NCI-H82 (cell line): ENCODE measurements at regions not wholly inside any gene's neighbourhood (a gene's known extent, or its start where the extent isn't known, plus 50 kb on each side); places are given as distances from the start of the nearest gene placed in this dataset.
A peak's percentile ranks its signal among the peaks of the same experiment; 100 is the strongest.

Experiments used
- DNase-seq: peaks from one replicate; lab custom pipeline; 2025; lab: John Stamatoyannopoulos, UW

DNA sequence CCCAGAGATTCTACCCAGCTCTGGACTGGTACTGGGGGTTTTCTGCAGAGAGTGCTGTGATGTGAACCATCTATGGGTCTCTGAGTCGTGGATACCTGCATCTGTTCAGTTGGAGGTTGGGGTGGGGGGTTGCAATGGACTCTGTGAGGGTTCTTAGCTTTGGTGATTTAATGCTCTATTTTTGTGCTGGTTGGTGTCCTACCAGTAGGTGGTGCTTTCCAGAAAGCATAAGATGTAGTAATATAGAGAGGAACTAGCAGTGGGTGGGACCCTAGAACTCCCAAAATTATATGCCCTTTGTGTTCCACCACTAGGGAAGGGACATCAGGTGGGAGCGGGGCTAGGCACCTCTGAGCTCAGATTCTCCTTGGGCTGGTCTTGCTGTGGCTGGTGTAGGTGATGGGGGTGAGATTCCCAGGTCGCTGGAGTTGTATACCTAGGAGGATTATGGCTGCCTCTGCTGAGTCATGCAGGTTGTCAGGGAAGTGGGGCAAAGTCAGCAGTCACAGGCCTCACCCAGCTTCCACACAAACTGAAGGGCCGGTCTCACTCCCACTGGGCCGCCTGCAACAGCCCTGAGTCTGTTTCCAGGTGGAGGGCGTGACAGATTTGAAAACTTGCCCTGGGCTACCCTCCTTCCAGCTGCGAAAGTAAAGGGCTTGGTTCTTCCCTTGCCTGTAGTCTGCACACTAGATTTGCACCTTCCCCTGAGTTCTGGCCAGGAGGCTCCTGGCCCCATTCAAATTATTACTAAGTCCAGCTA lies 573.0 kb upstream of the SLITRK1 start:
- peak; percentile 20 for DNase-seq

DNA sequence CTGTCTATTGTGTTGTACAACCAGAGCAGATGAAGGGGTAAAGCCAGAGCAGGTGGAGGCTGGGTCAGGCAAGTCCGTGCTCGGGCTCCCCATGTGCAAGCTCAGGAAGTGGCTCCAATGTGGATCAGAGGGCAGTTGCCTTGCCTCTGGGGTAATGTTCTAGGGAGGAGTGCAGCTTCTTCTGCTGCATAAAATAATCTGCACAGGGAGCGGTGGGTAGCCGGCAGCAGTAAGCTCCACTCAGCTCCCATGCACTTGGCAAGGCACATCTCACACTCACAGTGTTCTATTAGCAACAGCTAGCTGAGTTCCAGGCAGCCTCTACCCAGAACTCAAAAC lies 565.3 kb upstream of the SLITRK1 start:
- DNase-seq: no peak

DNA sequence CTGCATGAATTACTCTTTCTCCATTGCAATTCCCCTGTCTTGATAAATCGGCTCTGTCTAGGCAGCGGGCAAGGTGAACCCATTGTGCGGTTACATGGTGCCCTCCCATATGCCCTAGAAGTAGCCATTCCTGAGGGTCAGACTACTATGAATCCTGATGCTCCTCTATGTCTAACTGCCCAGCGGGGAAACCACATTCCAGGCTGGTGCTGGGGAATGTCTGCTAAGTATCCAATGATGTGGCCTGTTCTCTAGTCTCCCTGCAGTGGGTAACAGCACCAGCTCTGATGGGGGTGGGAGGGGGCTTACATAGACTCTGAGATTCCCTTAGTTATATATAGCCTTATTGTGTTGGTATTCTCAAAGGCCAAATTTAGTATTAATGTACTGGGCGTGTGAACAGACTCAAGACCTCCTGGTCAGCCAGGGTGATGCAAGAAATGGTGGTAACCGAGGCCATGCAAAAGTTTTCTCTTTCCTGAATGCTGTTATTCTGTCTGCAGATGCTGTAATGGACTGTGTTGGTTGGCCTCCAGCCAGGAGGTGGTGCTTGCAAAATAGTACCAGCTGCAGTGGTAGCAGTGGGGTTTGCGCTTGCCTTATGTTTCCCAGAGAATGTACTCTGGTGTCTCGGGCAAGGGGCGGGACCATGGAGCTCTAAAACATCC lies 564.8 kb upstream of the SLITRK1 start:
- peak; percentile 10 for DNase-seq

DNA sequence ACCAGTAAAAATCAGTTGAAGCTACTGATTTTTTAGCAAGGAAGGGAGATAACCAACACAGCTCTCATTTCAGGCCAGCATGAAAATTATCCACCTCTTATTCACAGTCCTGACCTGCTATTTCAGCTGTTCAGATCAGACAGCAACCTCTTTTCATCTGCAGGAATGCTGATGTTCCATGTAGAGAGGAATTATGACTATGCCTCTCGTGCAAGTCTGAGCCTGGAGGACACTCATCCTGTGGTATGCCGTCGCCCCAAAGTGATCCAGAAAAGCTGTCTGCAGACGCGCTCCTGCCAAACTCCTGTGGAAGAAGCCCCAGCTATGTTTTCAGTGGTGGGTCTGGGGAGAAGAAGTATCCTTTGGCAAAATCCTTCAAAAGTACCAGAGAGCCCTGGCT lies 563.5 kb upstream of the SLITRK1 start:
- DNase-seq: no peak

DNA sequence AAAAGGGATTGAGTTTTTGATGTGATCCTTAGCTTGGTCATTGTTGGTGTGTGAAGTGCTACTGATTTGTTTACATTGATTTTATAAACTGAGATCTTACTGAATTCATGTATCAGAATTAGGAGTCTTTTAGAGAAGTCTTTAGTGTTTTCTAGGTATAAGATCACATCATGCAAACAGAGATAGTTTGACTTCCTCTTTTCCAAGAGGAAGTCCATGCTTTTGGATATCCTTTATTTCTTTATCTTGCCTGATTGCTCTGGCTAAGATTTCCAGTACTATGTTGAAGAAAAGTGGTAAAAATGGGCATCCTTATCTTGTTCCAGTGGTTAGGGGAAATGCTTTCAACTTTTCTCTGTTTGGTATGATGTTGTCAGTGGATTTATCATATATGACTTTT lies 561.2 kb upstream of the SLITRK1 start:
- DNase-seq: no peak

DNA sequence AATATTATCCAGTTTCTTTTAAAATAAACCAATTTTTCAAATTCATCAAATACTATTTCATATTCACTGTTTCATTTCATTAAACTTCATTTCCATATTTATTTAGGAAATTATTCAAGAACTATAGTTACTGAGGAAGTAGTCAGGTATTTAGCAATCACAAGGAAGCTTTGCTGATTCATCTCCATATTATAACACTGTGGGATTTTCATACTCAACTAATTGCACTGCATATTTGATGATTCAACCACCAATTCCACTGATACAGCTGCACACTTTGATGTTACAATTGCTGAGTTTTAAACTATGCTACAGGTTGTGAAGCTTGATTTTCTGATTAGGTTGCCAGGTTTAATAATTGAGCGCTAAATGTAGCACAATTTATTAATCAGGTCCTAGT lies 556.8 kb upstream of the SLITRK1 start:
- DNase-seq: no peak

DNA sequence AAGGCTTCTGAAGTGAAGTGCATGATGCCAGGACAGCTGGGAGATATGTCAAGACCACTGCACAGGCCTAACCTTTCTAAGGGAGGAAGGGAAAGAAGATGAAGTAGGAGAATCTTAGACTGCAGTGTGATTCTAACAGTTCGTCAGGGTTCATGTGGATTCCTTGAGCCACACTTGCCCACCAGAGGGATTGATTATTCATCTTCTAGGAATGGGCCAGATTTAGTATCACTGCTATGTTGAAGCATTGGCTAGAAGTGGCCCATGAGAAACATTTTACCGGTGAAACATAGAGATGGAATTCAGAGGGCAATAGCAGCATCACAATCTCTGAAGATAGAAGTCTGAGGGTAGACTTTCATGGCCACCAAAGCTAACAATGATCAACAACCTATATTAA lies 550.8 kb upstream of the SLITRK1 start:
- DNase-seq: no peak

DNA sequence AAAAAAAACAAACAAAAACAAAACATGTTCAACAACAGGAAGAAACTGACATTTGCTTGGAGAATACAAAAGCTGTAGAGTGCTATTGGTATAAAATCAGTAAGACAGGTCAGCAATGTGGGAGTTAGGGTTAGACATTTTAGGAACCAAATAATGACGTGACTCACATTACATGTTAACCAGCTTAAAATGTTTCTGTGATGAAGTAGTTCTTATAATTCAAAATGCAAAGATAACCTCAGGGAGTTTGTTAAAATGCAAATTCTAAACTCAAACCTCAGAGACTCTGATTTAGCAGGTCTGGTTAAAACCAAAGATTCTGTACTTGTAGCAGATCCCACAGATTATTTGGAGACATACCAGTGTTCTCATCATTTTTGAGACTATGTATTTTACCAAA lies 549.4 kb upstream of the SLITRK1 start:
- DNase-seq: no peak

DNA sequence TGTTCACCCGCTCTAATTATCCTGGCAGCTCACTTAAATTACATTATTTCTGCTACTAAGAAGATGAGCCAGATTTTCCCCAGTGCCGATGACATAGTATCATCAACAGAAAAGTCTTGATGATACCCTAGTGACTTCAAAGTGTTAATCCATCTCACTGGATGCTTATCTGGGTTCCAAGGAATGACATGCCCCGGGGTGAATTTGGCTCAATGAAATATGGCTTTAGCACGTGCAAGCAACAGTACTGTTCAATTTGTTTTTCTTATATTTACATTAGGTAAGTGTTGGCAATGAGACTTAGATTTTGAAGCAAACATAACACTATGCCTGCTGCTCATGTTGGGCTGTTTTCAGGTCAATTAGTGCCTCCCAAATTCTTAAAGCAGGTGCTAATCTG lies 548.2 kb upstream of the SLITRK1 start:
- DNase-seq: peak; percentile 50

DNA sequence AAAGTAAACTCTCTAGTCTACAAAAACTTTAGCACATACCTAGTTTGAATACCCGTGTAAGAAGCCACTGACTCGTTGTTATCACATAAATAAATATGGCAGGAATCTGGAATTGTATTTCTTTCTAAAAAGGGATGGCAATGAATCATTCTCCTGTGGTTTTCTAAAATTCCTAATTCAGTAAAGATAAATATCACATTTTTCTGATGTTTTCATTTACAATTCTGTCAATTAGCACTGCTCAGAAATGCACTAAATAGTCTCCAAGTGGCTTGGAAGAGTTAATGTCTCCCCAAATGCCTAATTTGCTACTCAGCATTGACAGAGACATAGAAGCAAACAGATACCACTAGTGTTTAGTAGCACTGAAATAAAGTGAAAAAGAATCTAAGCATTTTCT lies 547.7 kb upstream of the SLITRK1 start:
- DNase-seq: no peak

DNA sequence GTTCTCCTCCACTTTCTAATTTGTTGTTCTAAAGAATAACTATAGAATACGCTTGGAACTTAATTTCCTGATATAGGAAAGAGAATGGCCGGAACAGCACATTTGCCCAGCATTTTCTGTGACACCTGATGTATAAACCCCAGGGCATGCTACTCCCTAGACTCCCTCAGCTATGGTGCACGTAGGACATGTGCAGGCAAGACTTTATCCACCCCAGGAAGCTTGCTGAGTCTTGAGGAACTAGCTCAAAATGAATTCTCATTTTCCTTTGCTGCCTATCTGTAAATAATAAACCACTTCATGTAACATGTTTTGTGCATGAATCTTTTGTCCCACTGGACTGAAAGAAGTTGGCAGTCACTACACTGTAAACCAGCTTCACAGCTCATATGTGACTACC lies 535.8 kb upstream of the SLITRK1 start:
- DNase-seq: no peak

DNA sequence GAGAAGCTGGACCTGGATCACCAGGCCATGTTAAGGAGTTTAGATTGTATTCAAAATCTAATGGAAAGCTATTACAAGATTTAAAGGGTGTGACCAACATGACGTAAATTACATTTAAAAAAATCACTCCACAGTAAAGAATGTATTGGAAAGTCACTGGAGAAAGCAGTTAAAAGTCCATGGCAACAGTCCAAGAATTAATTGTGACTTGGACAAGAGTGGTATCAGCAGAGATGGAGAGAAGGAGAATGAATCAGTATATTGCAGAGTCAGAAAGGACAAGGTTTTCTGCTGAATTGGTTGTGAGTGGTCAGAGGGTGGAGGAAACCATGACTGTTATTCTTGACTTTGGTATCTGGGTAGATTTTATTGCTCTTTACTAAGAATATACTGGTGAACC lies 535.1 kb upstream of the SLITRK1 start:
- no peak for DNase-seq

DNA sequence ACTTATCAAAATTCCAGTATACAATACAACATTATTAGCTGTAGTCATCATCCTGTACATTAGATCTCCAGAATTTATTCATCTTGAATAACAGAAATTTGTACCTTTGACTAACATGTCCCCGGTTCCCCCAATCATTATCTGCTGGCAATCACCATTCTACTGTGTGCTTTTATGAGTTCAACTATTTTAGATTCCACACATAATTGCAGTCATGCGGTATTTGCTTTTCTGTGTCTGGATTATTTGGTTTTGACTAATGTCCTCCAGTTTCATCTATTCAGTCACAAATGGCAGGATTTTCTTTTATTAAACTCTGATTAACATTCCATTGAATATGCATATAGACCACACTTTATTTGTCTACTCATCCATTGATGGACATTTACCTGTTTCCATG lies 530.7 kb upstream of the SLITRK1 start:
- DNase-seq: no peak

DNA sequence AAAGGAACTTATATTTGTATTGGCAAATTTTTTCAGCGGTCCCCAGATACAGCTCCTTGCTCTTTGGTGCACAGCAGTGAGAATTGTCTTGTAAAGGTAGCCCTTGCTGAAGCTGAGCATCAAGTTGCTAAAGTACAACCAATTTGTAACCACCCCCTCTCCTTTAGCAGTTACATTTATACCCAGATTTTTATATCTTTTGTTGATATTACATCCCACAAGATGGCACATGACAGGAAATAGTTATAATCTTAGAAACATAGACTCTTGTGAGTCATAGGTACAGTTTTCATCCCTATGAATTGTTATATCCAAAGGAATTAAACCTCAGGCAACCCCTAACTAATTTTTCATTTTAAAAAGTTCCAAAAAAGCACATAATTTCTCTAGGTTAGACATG lies 523.0 kb upstream of the SLITRK1 start:
- DNase-seq: no peak

DNA sequence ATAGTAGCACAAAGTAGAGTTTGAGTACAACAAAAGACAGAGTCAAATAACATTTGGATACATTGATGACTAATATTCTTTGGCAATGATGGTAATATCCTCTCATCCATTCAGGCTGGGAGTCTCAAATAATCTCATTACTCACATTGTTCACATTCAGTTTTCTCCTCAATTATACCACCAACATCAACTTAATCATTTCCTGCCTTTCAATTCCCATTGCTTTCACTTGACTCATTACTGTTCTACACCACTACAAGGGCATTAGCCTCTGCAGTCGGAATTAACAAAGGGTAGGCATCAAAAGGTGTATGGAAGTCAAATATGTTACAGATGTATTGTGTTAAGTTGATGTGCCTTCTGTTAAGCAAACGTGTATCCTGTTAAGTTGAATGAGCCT lies 518.4 kb upstream of the SLITRK1 start:
- no peak for DNase-seq

DNA sequence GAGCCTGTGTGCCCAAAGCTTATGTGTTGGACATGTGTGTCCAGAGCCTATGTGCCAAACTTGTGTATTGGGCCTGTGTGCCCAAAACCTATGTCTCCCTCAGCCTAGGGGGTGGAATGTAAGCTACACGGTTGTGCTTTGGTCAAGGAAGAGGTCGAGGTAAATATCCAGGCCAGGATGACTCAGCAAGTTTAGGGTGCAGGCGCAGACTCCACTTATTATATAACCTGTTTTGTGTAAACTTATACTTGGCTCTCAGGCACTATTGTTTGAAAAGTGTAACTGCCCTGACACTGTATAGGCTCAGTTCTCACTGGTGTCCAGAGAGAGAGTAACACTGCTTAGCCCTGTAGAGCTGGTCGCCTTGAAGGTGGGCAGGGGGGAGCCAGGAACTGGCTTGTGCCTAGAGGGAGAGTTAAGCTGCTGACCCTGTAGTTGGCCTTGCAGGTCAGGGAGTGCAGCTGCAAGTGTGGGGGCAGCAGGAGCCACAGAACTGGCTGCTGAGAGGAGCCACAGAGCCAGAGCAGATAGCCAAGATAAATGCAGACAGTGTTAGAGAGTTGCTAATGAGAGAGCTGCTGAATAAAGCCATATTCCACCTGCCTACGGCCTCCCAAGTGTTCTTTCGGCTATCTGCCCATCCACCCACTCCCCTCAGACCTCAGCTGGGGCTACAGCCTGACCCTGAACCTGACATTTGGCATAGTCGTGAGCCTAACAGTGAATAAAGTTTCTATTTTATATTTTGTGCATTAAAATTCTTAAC lies 517.2 kb upstream of the SLITRK1 start:
- peak; percentile 21 for DNase-seq

DNA sequence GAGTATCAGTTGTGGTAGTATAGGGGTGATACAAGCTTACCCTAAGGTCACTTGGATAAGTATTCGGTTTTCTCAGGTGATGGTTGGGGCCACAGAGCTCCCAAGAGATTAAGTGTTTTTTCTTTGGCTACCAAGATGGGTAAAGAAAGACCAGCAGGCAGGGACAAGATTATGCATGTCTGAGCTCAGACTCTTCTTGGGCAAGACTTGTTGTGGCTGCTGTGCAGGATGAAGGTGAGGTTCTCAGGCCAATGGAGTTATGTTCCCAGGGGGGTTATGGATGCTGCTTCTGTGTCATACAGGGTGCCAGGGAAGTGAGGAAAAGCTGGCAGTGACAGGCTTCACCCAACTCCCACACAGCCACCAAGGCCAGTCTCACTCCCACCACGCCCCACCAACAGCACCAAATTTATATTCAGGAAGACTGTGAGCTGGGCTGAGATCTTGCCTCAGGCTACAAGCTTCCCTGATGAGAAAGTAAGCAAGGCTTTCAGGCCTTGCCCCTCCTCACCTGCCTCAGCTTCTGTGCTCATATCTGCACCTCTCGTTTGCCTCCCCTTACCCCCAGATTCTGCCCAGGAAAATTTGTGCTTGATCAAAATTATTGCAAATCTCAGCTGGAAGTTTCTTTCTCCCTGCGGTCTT lies 511.8 kb upstream of the SLITRK1 start:
- no peak for DNase-seq

DNA sequence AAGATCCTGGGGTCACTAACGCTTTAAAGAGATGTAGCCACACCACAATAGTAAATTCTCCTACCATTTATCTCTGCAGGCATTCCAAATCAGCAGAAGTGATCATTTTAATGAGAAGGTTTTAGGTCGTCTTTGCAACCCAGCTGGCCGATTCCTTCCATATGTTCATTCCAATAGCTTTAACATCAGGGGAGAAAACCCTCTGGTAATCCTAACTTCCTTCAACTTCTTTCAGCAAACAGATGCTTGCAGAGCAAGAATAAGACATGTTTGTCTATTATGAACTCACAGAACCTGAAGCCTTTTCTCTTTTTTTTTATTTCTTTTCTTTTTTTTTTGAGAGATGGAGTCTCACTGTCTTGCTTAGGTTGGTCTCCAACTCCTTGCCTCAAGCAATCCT lies 498.6 kb upstream of the SLITRK1 start:
- DNase-seq: peak; percentile 68

DNA sequence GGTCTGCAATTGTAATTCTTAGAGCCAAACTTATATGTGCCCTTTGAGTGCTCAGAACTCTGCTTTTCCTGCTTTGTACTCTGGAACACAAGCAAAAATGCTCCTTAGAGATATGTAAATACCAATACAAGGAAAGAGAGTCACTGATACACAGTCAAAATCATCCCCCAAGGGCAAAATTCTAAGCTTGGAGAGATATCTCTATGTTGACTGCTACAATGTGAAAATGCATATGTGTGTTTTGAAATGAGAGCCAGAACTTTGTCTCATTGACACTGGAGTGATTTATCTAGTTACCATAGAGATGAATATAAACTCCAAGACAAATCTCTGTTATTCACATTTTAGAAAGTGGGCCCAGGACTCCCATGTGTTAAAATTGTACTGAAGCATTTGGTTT lies 494.8 kb upstream of the SLITRK1 start:
- no peak for DNase-seq

DNA sequence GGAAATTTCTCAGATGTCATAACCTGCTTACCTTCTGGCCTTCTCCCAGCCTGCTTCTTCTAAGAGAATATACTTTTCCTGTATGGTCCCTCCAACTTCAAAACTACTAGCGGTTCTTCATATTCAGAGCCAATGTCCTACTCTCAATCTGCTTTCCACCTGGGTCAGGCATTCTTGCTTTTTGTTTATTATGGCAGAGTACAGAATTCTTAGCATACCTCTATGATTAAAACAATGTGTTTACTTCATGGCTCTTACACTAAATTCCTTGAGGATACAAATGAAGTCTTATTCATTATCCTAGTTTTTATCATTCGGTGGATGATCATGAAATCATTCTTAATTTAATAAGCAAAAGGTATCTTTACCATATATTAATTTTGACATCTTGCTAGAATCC lies 484.2 kb upstream of the SLITRK1 start:
- DNase-seq: no peak

DNA sequence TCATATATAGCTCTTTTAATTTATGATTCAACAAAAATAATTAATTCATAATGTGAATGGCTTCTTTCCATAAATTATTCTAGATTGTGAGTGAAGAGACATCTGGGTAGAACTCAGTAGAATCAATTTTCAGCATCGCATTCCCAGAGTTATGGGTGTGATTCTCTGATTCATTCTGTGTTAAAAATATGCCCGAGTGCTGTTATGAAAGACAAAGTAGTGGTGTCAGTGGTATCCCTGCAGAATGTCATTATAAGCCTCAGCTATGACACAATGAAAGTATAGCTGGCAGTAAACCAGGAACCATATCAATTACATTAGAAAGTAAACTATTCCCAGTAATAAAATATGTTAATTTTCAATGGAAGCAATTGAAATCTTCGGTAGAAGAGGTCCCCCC lies 480.5 kb upstream of the SLITRK1 start:
- no peak for DNase-seq

DNA sequence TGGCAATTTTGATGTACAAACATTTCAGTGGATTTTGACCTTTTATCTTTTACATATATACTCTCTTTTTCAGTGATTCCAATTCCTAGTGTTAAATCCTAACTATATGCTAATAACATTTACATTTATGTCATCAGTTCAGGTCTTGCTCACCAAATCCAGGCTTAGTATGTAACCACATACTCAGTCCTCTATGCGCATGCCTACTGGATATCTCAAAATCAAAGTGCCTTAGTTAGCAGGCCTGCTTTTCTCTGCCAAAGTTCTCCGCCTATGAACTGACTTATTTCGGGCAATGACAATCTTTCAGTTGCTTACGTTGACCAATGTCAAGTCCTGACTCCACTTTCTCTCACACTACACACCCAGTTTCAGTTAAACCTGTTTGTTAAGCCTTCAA lies 478.5 kb upstream of the SLITRK1 start:
- no peak for DNase-seq

DNA sequence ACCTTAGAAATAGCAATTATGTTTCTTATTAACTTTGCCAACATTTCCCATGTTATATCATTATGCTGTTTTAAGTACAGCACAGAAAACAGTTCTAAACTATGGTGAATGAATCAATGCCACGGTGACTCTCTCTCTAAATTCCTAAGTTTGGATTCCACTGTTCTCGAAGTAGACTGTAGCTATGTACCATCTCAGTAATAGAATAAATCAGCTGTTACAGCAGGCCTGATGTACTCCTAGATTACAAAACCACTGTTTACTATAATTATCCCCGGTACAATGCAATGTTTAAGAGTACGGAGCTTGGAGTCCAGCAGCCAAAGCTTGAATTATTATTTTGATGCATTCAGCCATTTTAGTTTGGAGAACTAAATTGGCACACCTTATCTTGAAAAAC lies 476.3 kb upstream of the SLITRK1 start:
- DNase-seq: no peak
